HepG2 (cell line): ENCODE measurements at regions not wholly inside any gene's neighbourhood (a gene's known extent, or its start where the extent isn't known, plus 50 kb on each side); places are given as distances from the start of the nearest gene placed in this dataset.

ENCODE experiments used
- RELA ChIP-seq: sonication (generic); formaldehyde crosslinking; IDR thresholded peaks from 2 replicates; pipeline ENCODE4 v1.4.0; 2020; ENCODE audit warnings: missing genetic modification reagents
- ZFYVE20 ChIP-seq: sonication (generic); formaldehyde crosslinking; IDR thresholded peaks from 2 replicates; pipeline ENCODE4 v1.8.0; 2023; ENCODE audit warnings: low read depth, mild to moderate bottlenecking, moderate library complexity, missing genetic modification reagents, borderline replicate concordance
- ZNF282 ChIP-seq: fragments of 450-650 bp; IDR thresholded peaks from 2 replicates; pipeline ENCODE4 v1.6.1; 2018; ENCODE audit not compliant: partially characterized antibody
- ZNF343 ChIP-seq: sonication (generic); formaldehyde crosslinking; IDR thresholded peaks from 2 replicates; pipeline ENCODE4 v1.4.0; 2020; ENCODE audit warnings: mild to moderate bottlenecking, missing genetic modification reagents
- ZNF775 ChIP-seq: sonication (generic); formaldehyde crosslinking; IDR thresholded peaks from 2 replicates; pipeline ENCODE4 v1.4.0; 2020; ENCODE audit warnings: missing genetic modification reagents, mild to moderate bottlenecking, moderate library complexity, borderline replicate concordance
- ZSCAN30 ChIP-seq: sonication (generic); formaldehyde crosslinking; IDR thresholded peaks from 2 replicates; pipeline ENCODE4 v1.5.0; 2020; ENCODE audit warnings: mild to moderate bottlenecking, missing genetic modification reagents
- TF ChIP-seq, protein P1 (sequence below): sonication (generic); formaldehyde crosslinking; IDR thresholded peaks from 2 replicates; pipeline ENCODE4 v1.9.0; 2021; ENCODE audit warnings: mild to moderate bottlenecking, missing genetic modification reagents
- TF ChIP-seq, protein P2 (sequence below): sonication (generic); formaldehyde crosslinking; IDR thresholded peaks from 2 replicates; pipeline ENCODE4 v1.4.0; 2020; ENCODE audit warnings: mild to moderate bottlenecking, missing genetic modification reagents, borderline replicate concordance
- TF ChIP-seq, protein P3 (sequence below): sonication (generic); formaldehyde crosslinking; IDR thresholded peaks from 2 replicates; pipeline ENCODE4 v1.5.0; 2020; ENCODE audit warnings: missing genetic modification reagents
- TF ChIP-seq, protein P4 (sequence below): sonication (generic); formaldehyde crosslinking; IDR thresholded peaks from 2 replicates; pipeline ENCODE4 v1.4.0; 2020; ENCODE audit warnings: mild to moderate bottlenecking, missing genetic modification reagents
- TF ChIP-seq, protein P5 (sequence below): sonication (generic); formaldehyde crosslinking; IDR thresholded peaks from 2 replicates; pipeline ENCODE4 v1.4.0; 2020; ENCODE audit warnings: missing genetic modification reagents

DNA sequence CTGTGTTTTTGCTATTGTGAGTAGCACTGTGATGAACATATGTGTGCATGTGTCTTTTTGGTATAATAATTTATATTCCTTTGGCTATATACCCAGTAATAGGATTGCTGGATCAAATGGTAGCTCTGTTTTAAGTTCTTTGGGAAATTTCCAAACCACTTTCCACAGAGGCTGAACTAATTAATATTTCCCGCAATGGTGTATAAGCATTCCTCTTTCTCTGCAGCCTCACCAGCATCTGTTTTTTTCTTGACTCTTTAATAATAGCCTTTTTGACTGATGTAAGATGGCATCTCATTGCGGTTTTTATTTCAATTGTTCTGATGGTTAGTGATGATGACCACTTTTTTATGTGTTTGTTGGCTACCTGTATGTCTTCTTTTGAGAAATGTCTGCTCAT is 247.7 kb upstream of the NDST3 start (continued):
- TF ChIP-seq, protein P1, sequence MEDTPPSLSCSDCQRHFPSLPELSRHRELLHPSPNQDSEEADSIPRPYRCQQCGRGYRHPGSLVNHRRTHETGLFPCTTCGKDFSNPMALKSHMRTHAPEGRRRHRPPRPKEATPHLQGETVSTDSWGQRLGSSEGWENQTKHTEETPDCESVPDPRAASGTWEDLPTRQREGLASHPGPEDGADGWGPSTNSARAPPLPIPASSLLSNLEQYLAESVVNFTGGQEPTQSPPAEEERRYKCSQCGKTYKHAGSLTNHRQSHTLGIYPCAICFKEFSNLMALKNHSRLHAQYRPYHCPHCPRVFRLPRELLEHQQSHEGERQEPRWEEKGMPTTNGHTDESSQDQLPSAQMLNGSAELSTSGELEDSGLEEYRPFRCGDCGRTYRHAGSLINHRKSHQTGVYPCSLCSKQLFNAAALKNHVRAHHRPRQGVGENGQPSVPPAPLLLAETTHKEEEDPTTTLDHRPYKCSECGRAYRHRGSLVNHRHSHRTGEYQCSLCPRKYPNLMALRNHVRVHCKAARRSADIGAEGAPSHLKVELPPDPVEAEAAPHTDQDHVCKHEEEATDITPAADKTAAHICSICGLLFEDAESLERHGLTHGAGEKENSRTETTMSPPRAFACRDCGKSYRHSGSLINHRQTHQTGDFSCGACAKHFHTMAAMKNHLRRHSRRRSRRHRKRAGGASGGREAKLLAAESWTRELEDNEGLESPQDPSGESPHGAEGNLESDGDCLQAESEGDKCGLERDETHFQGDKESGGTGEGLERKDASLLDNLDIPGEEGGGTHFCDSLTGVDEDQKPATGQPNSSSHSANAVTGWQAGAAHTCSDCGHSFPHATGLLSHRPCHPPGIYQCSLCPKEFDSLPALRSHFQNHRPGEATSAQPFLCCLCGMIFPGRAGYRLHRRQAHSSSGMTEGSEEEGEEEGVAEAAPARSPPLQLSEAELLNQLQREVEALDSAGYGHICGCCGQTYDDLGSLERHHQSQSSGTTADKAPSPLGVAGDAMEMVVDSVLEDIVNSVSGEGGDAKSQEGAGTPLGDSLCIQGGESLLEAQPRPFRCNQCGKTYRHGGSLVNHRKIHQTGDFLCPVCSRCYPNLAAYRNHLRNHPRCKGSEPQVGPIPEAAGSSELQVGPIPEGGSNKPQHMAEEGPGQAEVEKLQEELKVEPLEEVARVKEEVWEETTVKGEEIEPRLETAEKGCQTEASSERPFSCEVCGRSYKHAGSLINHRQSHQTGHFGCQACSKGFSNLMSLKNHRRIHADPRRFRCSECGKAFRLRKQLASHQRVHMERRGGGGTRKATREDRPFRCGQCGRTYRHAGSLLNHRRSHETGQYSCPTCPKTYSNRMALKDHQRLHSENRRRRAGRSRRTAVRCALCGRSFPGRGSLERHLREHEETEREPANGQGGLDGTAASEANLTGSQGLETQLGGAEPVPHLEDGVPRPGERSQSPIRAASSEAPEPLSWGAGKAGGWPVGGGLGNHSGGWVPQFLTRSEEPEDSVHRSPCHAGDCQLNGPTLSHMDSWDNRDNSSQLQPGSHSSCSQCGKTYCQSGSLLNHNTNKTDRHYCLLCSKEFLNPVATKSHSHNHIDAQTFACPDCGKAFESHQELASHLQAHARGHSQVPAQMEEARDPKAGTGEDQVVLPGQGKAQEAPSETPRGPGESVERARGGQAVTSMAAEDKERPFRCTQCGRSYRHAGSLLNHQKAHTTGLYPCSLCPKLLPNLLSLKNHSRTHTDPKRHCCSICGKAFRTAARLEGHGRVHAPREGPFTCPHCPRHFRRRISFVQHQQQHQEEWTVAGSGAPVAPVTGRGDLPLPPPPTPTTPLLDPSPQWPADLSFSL, result no peak
- TF ChIP-seq ZNF775, result no peak
- no peak for TF ChIP-seq RELA (CRISPR knock-in tag)
- no peak for TF ChIP-seq ZFYVE20 (CRISPR knock-in tag)
- TF ChIP-seq, protein P2, sequence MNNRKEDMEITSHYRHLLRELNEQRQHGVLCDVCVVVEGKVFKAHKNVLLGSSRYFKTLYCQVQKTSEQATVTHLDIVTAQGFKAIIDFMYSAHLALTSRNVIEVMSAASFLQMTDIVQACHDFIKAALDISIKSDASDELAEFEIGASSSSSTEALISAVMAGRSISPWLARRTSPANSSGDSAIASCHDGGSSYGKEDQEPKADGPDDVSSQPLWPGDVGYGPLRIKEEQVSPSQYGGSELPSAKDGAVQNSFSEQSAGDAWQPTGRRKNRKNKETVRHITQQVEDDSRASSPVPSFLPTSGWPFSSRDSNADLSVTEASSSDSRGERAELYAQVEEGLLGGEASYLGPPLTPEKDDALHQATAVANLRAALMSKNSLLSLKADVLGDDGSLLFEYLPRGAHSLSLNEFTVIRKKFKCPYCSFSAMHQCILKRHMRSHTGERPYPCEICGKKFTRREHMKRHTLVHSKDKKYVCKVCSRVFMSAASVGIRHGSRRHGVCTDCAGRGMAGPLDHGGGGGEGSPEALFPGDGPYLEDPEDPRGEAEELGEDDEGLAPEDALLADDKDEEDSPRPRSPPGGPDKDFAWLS (CRISPR knock-in tag), result no peak
- TF ChIP-seq ZSCAN30 (CRISPR knock-in tag), result no peak
- TF ChIP-seq, protein P3, sequence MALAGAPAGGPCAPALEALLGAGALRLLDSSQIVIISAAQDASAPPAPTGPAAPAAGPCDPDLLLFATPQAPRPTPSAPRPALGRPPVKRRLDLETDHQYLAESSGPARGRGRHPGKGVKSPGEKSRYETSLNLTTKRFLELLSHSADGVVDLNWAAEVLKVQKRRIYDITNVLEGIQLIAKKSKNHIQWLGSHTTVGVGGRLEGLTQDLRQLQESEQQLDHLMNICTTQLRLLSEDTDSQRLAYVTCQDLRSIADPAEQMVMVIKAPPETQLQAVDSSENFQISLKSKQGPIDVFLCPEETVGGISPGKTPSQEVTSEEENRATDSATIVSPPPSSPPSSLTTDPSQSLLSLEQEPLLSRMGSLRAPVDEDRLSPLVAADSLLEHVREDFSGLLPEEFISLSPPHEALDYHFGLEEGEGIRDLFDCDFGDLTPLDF (CRISPR knock-in tag), result no peak
- TF ChIP-seq, protein P4, sequence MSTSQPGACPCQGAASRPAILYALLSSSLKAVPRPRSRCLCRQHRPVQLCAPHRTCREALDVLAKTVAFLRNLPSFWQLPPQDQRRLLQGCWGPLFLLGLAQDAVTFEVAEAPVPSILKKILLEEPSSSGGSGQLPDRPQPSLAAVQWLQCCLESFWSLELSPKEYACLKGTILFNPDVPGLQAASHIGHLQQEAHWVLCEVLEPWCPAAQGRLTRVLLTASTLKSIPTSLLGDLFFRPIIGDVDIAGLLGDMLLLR (CRISPR knock-in tag), result no peak
- TF ChIP-seq ZNF282, result no peak
- no peak for TF ChIP-seq ZNF343 (CRISPR knock-in tag)
- TF ChIP-seq, protein P5, sequence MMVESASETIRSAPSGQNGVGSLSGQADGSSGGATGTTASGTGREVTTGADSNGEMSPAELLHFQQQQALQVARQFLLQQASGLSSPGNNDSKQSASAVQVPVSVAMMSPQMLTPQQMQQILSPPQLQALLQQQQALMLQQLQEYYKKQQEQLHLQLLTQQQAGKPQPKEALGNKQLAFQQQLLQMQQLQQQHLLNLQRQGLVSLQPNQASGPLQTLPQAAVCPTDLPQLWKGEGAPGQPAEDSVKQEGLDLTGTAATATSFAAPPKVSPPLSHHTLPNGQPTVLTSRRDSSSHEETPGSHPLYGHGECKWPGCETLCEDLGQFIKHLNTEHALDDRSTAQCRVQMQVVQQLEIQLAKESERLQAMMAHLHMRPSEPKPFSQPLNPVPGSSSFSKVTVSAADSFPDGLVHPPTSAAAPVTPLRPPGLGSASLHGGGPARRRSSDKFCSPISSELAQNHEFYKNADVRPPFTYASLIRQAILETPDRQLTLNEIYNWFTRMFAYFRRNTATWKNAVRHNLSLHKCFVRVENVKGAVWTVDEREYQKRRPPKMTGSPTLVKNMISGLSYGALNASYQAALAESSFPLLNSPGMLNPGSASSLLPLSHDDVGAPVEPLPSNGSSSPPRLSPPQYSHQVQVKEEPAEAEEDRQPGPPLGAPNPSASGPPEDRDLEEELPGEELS (CRISPR knock-in tag), result no peak
